ENCODE measurements at regions not wholly inside any gene's neighbourhood (a gene's known extent, or its start where the extent isn't known, plus 50 kb on each side); places are given as distances from the start of the nearest gene placed in this dataset.
A peak's percentile ranks its signal among the peaks of the same experiment; 100 is the strongest.

DNA sequence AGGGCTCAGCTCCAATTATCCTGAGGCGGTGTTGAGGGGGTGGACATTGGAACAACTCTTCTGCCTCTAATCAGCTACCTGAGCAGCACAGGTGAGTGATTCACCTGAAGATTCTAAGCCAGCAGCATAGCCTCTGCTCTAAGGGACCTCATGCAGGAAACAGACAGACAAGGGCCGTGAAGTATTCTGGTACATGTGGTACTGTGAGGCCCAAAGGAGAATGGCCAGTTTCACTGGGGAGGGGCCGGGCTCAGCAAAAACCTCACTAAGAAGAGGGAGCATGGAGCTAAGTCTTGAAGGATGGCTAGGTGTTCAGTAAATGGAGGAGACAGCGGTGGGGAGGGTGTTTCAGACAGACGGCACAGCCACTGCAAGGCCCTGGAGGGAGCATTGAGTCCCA lies 58.5 kb upstream of the CCDC167 start:
- H3K27me3 ChIP-seq, result no peaks in the 10 kb centered on the region
- intact Hi-C loops (cut with DNase I), result no loop called here

DNA sequence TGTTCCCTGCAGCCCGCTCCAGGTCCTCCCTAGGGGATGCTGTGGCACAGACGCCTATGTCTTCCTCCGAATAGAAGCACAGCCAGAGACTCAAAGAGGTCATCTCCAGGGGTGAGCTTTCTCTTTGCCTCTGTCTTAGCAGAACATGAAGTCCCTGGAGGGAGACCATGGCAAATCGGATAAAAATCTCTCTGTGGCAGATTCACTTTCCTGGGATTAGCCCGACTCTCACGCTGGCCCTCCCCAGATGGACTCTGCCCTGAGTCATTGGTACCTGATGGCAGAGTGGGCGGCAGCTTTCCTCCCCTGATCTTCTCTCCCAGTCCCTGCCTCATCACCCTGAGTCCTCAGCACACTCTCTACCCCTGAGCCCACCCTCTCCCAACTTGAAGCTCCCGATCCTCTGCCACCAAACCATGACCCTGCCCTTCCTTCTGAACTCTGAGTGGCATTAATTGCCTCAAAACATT lies 58.0 kb upstream of the CCDC167 start:
- 79% methylated on average over 2 of the region's 8 CpGs for WGBS (ENCODE audit: insufficient coverage, low coverage, low lambda C conversion rate, missing lambda C conversion rate)
- Histone ChIP-seq H3K27ac (no peak overlapping the region), H3K4me3 (no peak overlapping the region), H3K4me1 (no peaks in the 10 kb centered on the region), H3K9me3 (no peaks in the 10 kb centered on the region), H3K27me3 (no peaks in the 10 kb centered on the region), H3K36me3 (no peaks in the 10 kb centered on the region)
- ATAC-seq (no peak), DNase-seq (no peak)
- intact Hi-C loops (cut with DNase I), result no loop called here
- TF ChIP-seq, protein P1, sequence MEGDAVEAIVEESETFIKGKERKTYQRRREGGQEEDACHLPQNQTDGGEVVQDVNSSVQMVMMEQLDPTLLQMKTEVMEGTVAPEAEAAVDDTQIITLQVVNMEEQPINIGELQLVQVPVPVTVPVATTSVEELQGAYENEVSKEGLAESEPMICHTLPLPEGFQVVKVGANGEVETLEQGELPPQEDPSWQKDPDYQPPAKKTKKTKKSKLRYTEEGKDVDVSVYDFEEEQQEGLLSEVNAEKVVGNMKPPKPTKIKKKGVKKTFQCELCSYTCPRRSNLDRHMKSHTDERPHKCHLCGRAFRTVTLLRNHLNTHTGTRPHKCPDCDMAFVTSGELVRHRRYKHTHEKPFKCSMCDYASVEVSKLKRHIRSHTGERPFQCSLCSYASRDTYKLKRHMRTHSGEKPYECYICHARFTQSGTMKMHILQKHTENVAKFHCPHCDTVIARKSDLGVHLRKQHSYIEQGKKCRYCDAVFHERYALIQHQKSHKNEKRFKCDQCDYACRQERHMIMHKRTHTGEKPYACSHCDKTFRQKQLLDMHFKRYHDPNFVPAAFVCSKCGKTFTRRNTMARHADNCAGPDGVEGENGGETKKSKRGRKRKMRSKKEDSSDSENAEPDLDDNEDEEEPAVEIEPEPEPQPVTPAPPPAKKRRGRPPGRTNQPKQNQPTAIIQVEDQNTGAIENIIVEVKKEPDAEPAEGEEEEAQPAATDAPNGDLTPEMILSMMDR (IDR thresholded peaks at IDR 0.05), result no peak
- TF ChIP-seq POLR2A (IDR thresholded peaks at IDR 0.05), result no peak

More for the DNA sequence above, 58.5 kb upstream of the CCDC167 start:
- H3K4me3 ChIP-seq, result no peak overlapping the region
- no peak for ATAC-seq
- no peaks in the 10 kb centered on the region for H3K9me3 ChIP-seq
- H3K4me1 ChIP-seq, result no peaks in the 10 kb centered on the region
- TF ChIP-seq, protein P1 (IDR thresholded peaks at IDR 0.05), result no peak
- no peak for TF ChIP-seq POLR2A (IDR thresholded peaks at IDR 0.05)
- H3K36me3 ChIP-seq, result no peaks in the 10 kb centered on the region
- DNase-seq, result no peak
- H3K27ac ChIP-seq, result no peak overlapping the region
- WGBS (ENCODE audit: insufficient coverage, low coverage, low lambda C conversion rate, missing lambda C conversion rate), result 88% methylated on average over 1 of the region's 5 CpGs

DNA sequence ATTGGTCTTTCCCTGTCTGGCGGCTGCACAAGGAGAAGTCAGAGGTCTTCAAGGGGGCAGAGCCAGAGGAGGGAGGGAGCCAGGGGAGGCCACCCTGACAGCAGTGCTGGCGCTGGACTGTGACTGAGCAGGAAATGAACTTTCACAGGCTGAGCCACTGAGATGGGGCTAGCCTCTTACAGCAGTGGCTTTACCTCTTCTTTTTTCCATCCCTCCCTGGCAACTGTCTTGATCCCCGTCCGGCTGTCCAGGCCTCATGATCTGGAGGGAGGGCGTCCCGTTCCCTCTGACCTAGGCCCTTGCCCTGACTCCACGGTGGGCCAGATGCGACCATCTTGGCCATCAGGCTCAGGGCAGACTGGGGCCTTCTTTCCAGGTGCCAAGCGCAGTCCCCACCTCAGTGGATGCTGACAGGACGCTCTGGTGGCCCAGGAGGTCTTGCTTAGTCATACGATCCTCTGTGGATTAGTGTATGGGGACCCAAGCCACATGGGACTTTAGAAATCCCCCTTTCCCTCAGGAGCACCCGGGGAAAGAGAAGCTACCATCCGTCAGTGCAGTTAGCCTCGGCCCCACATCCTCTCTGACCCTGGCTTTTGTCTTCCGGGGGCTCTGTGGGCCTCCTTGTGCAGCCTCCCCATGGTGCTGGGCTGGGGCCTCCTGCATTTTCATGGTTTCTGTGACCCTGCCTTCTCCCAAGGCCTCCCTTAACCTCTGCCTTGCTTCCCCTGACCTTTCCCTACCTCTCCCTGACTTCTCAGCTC lies 57.4 kb upstream of the CCDC167 start:
- no peaks in the 10 kb centered on the region for H3K27me3 ChIP-seq
- no peak overlapping the region for H3K4me3 ChIP-seq
- ATAC-seq (peak in 3 of 4 donors; percentile 23 to 40 (median 26)), DNase-seq (no peak)
- H3K36me3 ChIP-seq, result no peaks in the 10 kb centered on the region
- TF ChIP-seq POLR2A (IDR thresholded peaks at IDR 0.05), result no peak
- TF ChIP-seq, protein P1 (IDR thresholded peaks at IDR 0.05), result no peak
- H3K9me3 ChIP-seq, result no peaks in the 10 kb centered on the region
- WGBS (ENCODE audit: insufficient coverage, low coverage, low lambda C conversion rate, missing lambda C conversion rate), result 53% methylated on average over 2 of the region's 15 CpGs
- no peak overlapping the region for H3K27ac ChIP-seq
- intact Hi-C loops (cut with DNase I), result no loop called here
- no peaks in the 10 kb centered on the region for H3K4me1 ChIP-seq

DNA sequence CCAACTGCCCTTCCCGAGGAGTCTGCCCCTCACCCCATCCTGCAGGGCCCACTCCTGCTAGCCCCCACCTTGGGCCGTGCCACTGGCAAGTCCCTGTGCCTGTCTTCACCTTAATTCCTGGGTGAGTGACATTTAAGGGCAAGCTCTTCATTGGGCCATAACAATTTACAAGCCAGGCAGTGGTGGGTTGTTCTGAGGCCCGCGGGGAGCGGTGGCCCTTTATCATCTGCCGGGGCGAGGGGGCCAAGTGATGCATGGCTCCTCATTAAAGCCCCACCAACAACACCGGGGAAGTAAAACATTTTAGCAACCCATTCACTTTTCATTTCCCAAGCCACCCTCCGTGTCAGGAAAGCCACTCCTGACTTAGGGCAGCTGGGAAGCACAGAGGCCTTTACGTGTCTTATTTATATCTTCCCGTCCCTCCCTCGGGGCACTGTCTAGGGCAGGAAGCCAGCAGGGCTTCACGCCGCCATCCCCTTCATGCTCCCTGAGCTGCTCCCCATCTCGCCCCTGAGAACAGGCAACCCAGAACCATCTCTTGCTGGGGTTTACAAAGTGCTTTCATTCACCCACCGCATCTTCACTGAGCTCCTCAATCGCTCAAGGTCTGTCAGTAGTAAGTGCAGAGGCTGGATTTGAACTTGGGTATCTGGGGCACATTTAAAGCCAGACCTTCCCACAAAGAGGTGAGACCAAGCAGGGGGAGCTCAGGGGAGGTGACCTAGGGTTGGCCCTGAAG lies 55.5 kb upstream of the CCDC167 start:
- ATAC-seq (no peak), DNase-seq (no peak)
- no peaks in the 10 kb centered on the region for H3K9me3 ChIP-seq
- no peak for TF ChIP-seq POLR2A (IDR thresholded peaks at IDR 0.05)
- TF ChIP-seq, protein P1 (IDR thresholded peaks at IDR 0.05), result no peak
- intact Hi-C loops (cut with DNase I), result no loop called here
- H3K4me1 ChIP-seq, result no peaks in the 10 kb centered on the region
- no peaks in the 10 kb centered on the region for H3K27me3 ChIP-seq
- no peaks in the 10 kb centered on the region for H3K36me3 ChIP-seq
- 78% methylated on average over 4 of the region's 17 CpGs for WGBS (ENCODE audit: insufficient coverage, low coverage, low lambda C conversion rate, missing lambda C conversion rate)
- no peak overlapping the region for H3K4me3 ChIP-seq
- no peak overlapping the region for H3K27ac ChIP-seq

Measured in right lobe of liver (tissue), 6 donors.